ENCODE measurements at regions not wholly inside any gene's neighbourhood (a gene's known extent, or its start where the extent isn't known, plus 50 kb on each side); places are given as distances from the start of the nearest gene placed in this dataset.

- TF ChIP-seq CTCF (IDR thresholded peaks at IDR 0.05; ENCODE audit: low read length) (no peak), EZH2 (optimal IDR thresholded peaks at IDR 0.05; ENCODE audit: low read depth, low read length) (no peak)
These were observed 153.3 kb downstream of the IL15 start for GRCh38 chr4:141789716-141790115.

All from MM.1S (cell line).